ENCODE measurements at regions not wholly inside any gene's neighbourhood (a gene's known extent, or its start where the extent isn't known, plus 50 kb on each side); places are given as distances from the start of the nearest gene placed in this dataset.

DNA sequence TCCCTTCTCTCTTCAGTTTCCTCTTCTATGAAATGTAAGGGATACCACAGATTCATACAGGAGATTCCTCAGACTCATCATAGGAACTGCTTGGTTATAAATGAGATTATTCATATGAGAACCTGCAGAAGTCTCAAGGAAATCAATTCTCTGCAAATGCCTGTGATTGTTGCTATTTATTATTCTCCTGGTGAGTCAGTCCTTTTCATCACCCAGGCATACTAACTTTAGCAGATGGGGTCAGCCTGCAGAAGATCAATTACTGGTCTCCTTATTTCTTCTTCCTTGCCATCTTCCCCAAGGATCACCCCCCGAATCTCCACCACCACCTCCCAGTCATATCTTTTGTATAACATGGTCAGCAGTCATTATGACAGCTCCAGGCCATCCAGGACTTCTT lies 53.8 kb upstream of the DCP1A start:
- TF ChIP-seq, protein P1, sequence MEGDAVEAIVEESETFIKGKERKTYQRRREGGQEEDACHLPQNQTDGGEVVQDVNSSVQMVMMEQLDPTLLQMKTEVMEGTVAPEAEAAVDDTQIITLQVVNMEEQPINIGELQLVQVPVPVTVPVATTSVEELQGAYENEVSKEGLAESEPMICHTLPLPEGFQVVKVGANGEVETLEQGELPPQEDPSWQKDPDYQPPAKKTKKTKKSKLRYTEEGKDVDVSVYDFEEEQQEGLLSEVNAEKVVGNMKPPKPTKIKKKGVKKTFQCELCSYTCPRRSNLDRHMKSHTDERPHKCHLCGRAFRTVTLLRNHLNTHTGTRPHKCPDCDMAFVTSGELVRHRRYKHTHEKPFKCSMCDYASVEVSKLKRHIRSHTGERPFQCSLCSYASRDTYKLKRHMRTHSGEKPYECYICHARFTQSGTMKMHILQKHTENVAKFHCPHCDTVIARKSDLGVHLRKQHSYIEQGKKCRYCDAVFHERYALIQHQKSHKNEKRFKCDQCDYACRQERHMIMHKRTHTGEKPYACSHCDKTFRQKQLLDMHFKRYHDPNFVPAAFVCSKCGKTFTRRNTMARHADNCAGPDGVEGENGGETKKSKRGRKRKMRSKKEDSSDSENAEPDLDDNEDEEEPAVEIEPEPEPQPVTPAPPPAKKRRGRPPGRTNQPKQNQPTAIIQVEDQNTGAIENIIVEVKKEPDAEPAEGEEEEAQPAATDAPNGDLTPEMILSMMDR (IDR thresholded peaks at IDR 0.05; ENCODE audit: control extremely low read depth, extremely low read depth, low read depth, missing control alignments), result no peak
- ChIA-PET POLR2A (no interaction called here), CTCF (no interaction called here)
- no peak for DNase-seq (ENCODE audit: extremely low spot score)

- ChIA-PET POLR2A (no interaction called here), CTCF (no interaction called here)
- TF ChIP-seq, protein P1 (IDR thresholded peaks at IDR 0.05; ENCODE audit: control extremely low read depth, extremely low read depth, low read depth, missing control alignments), result no peak
- DNase-seq (ENCODE audit: extremely low spot score), result no peak
Observed at GRCh38 chr3:53402326-53402725, 55.0 kb upstream of the DCP1A start.

GRCh38 chr3:53411371-53411770 lies 64.0 kb upstream of the DCP1A start:
- ChIA-PET POLR2A (no interaction called here), CTCF (no interaction called here)
- TF ChIP-seq, protein P1 (IDR thresholded peaks at IDR 0.05; ENCODE audit: control extremely low read depth, extremely low read depth, low read depth, missing control alignments), result no peak
- no peak for DNase-seq (ENCODE audit: extremely low spot score)

- POLR2A ChIA-PET, result no interaction called here
- CTCF ChIA-PET, result interaction anchor here (1.5 kb wide), 1 partner anchor 22 kb away, joined by 4 read pairs; no protein-coding TSS in a partner anchor
- TF ChIP-seq, protein P1 (IDR thresholded peaks at IDR 0.05; ENCODE audit: control extremely low read depth, extremely low read depth, low read depth, missing control alignments), result no peak
- no peak for DNase-seq (ENCODE audit: extremely low spot score)
Observed at GRCh38 chr3:53412953-53413352, 65.6 kb upstream of the DCP1A start.

DNA sequence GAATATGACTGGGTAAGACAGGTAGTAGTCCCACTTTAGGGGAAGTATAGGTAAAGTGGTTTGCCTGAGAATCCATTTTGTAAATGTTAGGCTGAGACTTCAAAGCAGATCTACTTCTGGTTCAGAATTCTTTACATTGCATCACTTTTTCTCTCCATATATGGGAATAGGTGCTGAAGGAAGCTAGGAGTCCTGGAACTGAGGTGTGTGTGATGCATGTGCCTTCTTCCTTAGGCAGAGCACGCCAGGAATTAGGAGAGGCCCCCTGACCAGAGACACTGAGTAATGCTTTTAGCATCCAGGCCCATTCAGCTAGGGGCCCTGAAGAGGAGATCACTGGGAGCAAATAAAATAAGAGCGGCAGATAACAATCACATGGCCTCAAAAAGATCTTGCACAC lies 69.2 kb upstream of the DCP1A start:
- CTCF ChIA-PET, result no interaction called here
- POLR2A ChIA-PET, result no interaction called here
- TF ChIP-seq, protein P1 (IDR thresholded peaks at IDR 0.05; ENCODE audit: control extremely low read depth, extremely low read depth, low read depth, missing control alignments), result no peak
- no peak for DNase-seq (ENCODE audit: extremely low spot score)

GRCh38 chr3:53420831-53421230 lies 73.5 kb upstream of the DCP1A start:
- DNase-seq (ENCODE audit: extremely low spot score), result no peak
- POLR2A ChIA-PET, result no interaction called here
- CTCF ChIA-PET, result no interaction called here
- TF ChIP-seq, protein P1 (IDR thresholded peaks at IDR 0.05; ENCODE audit: control extremely low read depth, extremely low read depth, low read depth, missing control alignments), result no peak

All from GM10248 (cell line).